CD14-positive monocyte (primary cell): ENCODE measurements at regions not wholly inside any gene's neighbourhood (a gene's known extent, or its start where the extent isn't known, plus 50 kb on each side); places are given as distances from the start of the nearest gene placed in this dataset.
"Not testable (repeated sequence)": the region's sequence is repeated elsewhere in the genome, so short reads cannot be mapped to it uniquely, and the experiment has no call there.

Source experiments
- DNase-seq, 3 donors: peaks; one replicate each; pipeline ENCODE4 v3.0.0-alpha.2; 2011 to 2022
- H2AFZ ChIP-seq: 2 replicates; pipeline ENCODE4 v1.6.0; 2012; ENCODE audit warnings: mild to moderate bottlenecking, low read depth, low read length, inconsistent platforms; ENCODE audit not compliant: insufficient read depth, poor library complexity, severe bottlenecking
- H3K27ac ChIP-seq, 2 donors: 1 replicate in 1 of 2; 2 replicates in 1 of 2; pipeline ENCODE4 v1.5.1; 2012 to 2013; ENCODE audit warnings: low read length in 2 of 2, control low read depth in 1 of 2, inconsistent platforms in 1 of 2, low read depth in 1 of 2, mild to moderate bottlenecking in 1 of 2
- H3K27me3 ChIP-seq, 2 donors: one replicate each; pipeline versions ENCODE4 v1.6.0 to v1.6.1; 2011 to 2013; ENCODE audit warnings: low read length in 2 of 2; ENCODE audit not compliant: control insufficient read depth in 2 of 2, insufficient read depth in 2 of 2
- H3K36me3 ChIP-seq, 2 donors: replicated peaks in 1 of 2; 1 replicate in 1 of 2; 2 replicates in 1 of 2; pipeline versions ENCODE4 v1.5.1 to v1.6.1; 2012 to 2013; ENCODE audit warnings: low read length in 2 of 2, control low read depth in 1 of 2, inconsistent platforms in 1 of 2, mild to moderate bottlenecking in 1 of 2; ENCODE audit not compliant: insufficient read depth in 2 of 2, control insufficient read depth in 1 of 2
- H3K4me1 ChIP-seq, 2 donors: 1 replicate in 1 of 2; 2 replicates in 1 of 2; pipeline versions ENCODE4 v1.5.1 to v1.6.1; 2012 to 2013; ENCODE audit warnings: low read length in 2 of 2, control low read depth in 1 of 2, inconsistent platforms in 1 of 2, mild to moderate bottlenecking in 1 of 2, moderate library complexity in 1 of 2; ENCODE audit not compliant: insufficient read depth in 2 of 2, control insufficient read depth in 1 of 2
- H3K4me2 ChIP-seq: replicated peaks from 2 replicates; pipeline ENCODE3; 2012; ENCODE audit warnings: low read length, moderate library complexity, mild to moderate bottlenecking; ENCODE audit not compliant: poor library complexity, severe bottlenecking; ENCODE audit errors: extremely low read depth
- H3K4me3 ChIP-seq, 3 experiments: fragments of 200-600 bp in 1 of 3; sonication (generic) in 1 of 3; replicated peaks in 1 of 3; 1 replicate in 2 of 3; 2 replicates in 1 of 3; pipeline ENCODE4 v1.5.1; 2011 to 2013; ENCODE audit warnings: low read length in 3 of 3, mild to moderate bottlenecking in 3 of 3, control low read depth in 2 of 3, low read depth in 2 of 3, inconsistent platforms in 1 of 3, moderate library complexity in 1 of 3
- H3K79me2 ChIP-seq: 2 replicates; pipeline ENCODE4 v1.6.0; 2012; ENCODE audit warnings: mild to moderate bottlenecking, control low read depth, inconsistent platforms, low read length, moderate library complexity; ENCODE audit not compliant: insufficient read depth
- H3K9ac ChIP-seq: 2 replicates; pipeline ENCODE4 v1.6.0; 2017; ENCODE audit warnings: low read length, mild to moderate bottlenecking; ENCODE audit not compliant: insufficient read depth, poor library complexity, severe bottlenecking
- H3K9me3 ChIP-seq, 2 donors: replicated peaks in 1 of 2; 1 replicate in 1 of 2; 2 replicates in 1 of 2; pipeline versions ENCODE4 v1.5.1 to v1.6.1; 2012 to 2013; ENCODE audit warnings: low read length in 2 of 2, control low read depth in 1 of 2; ENCODE audit not compliant: control insufficient read depth in 1 of 2, insufficient read depth in 1 of 2
- H4K20me1 ChIP-seq: 2 replicates; pipeline ENCODE4 v1.6.0; 2012; ENCODE audit warnings: mild to moderate bottlenecking, low read length, control low read depth, moderate library complexity; ENCODE audit not compliant: insufficient read depth
- H3K27ac Mint-ChIP-seq, 7 donors: one replicate each; pipeline ENCODE4 v1.8.0; 2020; ENCODE audit warnings: mild to moderate bottlenecking in 7 of 7, mixed read lengths in 7 of 7, moderate library complexity in 6 of 7, inconsistent platforms in 2 of 7
- H3K27me3 Mint-ChIP-seq, 3 donors: one replicate each; pipeline ENCODE4 v1.8.0; 2021 to 2022; ENCODE audit warnings: low read depth in 3 of 3, mild to moderate bottlenecking in 3 of 3, mixed read lengths in 3 of 3, moderate library complexity in 3 of 3, inconsistent platforms in 1 of 3
- H3K36me3 Mint-ChIP-seq, 2 donors: one replicate each; pipeline ENCODE4 v1.8.0; 2020; ENCODE audit warnings: mixed read lengths in 2 of 2, inconsistent platforms in 1 of 2, mild to moderate bottlenecking in 1 of 2
- H3K4me1 Mint-ChIP-seq: one replicate; pipeline ENCODE4 v1.8.0; 2020; ENCODE audit warnings: mild to moderate bottlenecking, mixed read lengths
- H3K4me3 Mint-ChIP-seq, 2 donors: one replicate each; pipeline ENCODE4 v1.8.0; 2020; ENCODE audit warnings: mild to moderate bottlenecking in 2 of 2, mixed read lengths in 2 of 2, moderate library complexity in 1 of 2
- H3K9me3 Mint-ChIP-seq, 7 donors: one replicate each; pipeline ENCODE4 v1.8.0; 2020 to 2022; ENCODE audit warnings: mixed read lengths in 7 of 7, mild to moderate bottlenecking in 6 of 7, moderate library complexity in 6 of 7, inconsistent platforms in 2 of 7
- WGBS: methylation state at CpG from one replicate; pipeline ENCODE4 v1.1.5; 2013; ENCODE audit warnings: missing lambda C conversion rate; ENCODE audit not compliant: insufficient coverage; 5-methylcytosine and 5-hydroxymethylcytosine counted together
- intact Hi-C, 2 donors: fragments of 100-400 bp; cut with micrococcal nuclease; formaldehyde crosslinking; loops; one replicate each; pipeline versions ENCODE4 v1.15.0 to v1.15.1; 2023
- TF ChIP-seq, protein P1 (sequence below): fragments of 200-600 bp; IDR thresholded peaks from one replicate; pipeline ENCODE4 v1.8.0; 2022; ENCODE audit warnings: antibody characterized with exemption, mild to moderate bottlenecking

GRCh38 chr4:75398501-75398900 is 115.7 kb downstream of the RCHY1 start:
- Histone ChIP-seq H3K79me2 (no peaks in the 10 kb centered on the region), H4K20me1 (no peaks in the 10 kb centered on the region), H3K4me1 (no peaks in the 10 kb centered on the region), H3K9me3 (no peaks in the 10 kb centered on the region), H3K27me3 (no peaks in the 10 kb centered on the region), H3K9ac (no peak overlapping the region), H3K36me3 (no peaks in the 10 kb centered on the region), H2AFZ (no peak overlapping the region), H3K4me3 (no peak overlapping the region), H3K4me2 (no peak overlapping the region), H3K27ac (no peak overlapping the region)
- DNase-seq: no peak
- TF ChIP-seq, protein P1, sequence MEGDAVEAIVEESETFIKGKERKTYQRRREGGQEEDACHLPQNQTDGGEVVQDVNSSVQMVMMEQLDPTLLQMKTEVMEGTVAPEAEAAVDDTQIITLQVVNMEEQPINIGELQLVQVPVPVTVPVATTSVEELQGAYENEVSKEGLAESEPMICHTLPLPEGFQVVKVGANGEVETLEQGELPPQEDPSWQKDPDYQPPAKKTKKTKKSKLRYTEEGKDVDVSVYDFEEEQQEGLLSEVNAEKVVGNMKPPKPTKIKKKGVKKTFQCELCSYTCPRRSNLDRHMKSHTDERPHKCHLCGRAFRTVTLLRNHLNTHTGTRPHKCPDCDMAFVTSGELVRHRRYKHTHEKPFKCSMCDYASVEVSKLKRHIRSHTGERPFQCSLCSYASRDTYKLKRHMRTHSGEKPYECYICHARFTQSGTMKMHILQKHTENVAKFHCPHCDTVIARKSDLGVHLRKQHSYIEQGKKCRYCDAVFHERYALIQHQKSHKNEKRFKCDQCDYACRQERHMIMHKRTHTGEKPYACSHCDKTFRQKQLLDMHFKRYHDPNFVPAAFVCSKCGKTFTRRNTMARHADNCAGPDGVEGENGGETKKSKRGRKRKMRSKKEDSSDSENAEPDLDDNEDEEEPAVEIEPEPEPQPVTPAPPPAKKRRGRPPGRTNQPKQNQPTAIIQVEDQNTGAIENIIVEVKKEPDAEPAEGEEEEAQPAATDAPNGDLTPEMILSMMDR: no peak
- H3K9me3 Mint-ChIP-seq: peaks cover 4 to 22% (median 8%) of the 10 kb centered on the region in 7 donors
- no peak overlapping the region for H3K27ac Mint-ChIP-seq
- WGBS: no CpG with 5 or more reads among the region's 4 CpGs
- H3K4me3 Mint-ChIP-seq: no peak overlapping the region
- H3K27me3 Mint-ChIP-seq: peaks cover 0 to 5% (median 1%) of the 10 kb centered on the region in 3 donors
- no peaks in the 10 kb centered on the region for H3K36me3 Mint-ChIP-seq
- H3K4me1 Mint-ChIP-seq: no peaks in the 10 kb centered on the region
- intact Hi-C loops: no loop called here

GRCh38 chr4:75391489-75392166 is 122.6 kb downstream of the RCHY1 start:
- H3K36me3 ChIP-seq: no peaks in the 10 kb centered on the region
- no peak overlapping the region for H2AFZ ChIP-seq
- no peaks in the 10 kb centered on the region for H3K79me2 ChIP-seq
- H3K27ac ChIP-seq: no peak overlapping the region
- DNase-seq: no peak
- no peak overlapping the region for H3K27ac Mint-ChIP-seq
- H3K4me2 ChIP-seq: no peak overlapping the region
- H4K20me1 ChIP-seq: no peaks in the 10 kb centered on the region
- no peaks in the 10 kb centered on the region for H3K27me3 ChIP-seq
- no peaks in the 10 kb centered on the region for H3K36me3 Mint-ChIP-seq
- TF ChIP-seq, protein P1: no peak
- no peak overlapping the region for H3K9ac ChIP-seq
- H3K27me3 Mint-ChIP-seq: peaks cover 0 to 1% (median 1%) of the 10 kb centered on the region in 3 donors
- intact Hi-C loops: no loop called here
- no peaks in the 10 kb centered on the region for H3K4me1 Mint-ChIP-seq
- peaks cover 2 to 22% (median 8%) of the 10 kb centered on the region in 7 donors for H3K9me3 Mint-ChIP-seq
- H3K4me3 ChIP-seq: no peak overlapping the region
- no peaks in the 10 kb centered on the region for H3K9me3 ChIP-seq
- H3K4me1 ChIP-seq: no peaks in the 10 kb centered on the region
- no CpG with 5 or more reads among the region's 1 CpG for WGBS
- no peak overlapping the region for H3K4me3 Mint-ChIP-seq

GRCh38 chr4:75386426-75386825 is 127.8 kb downstream of the RCHY1 start:
- H3K27me3 ChIP-seq, H3K9ac ChIP-seq, H3K27ac ChIP-seq, H3K36me3 ChIP-seq, DNase-seq, H3K4me1 Mint-ChIP-seq, H3K79me2 ChIP-seq, H3K4me3 Mint-ChIP-seq, intact Hi-C loops, H3K9me3 ChIP-seq, H3K4me3 ChIP-seq, H2AFZ ChIP-seq, H3K27me3 Mint-ChIP-seq, H4K20me1 ChIP-seq, H3K4me2 ChIP-seq, H3K27ac Mint-ChIP-seq, H3K36me3 Mint-ChIP-seq, H3K4me1 ChIP-seq: not testable (repeated sequence)
- WGBS: 100% methylated on average over 10 of the region's 12 CpGs
- H3K9me3 Mint-ChIP-seq: peaks cover 3 to 24% (median 8%) of the 10 kb centered on the region in 7 donors
